NOMO-1 (cell line): ENCODE measurements at regions not wholly inside any gene's neighbourhood (a gene's known extent, or its start where the extent isn't known, plus 50 kb on each side); places are given as distances from the start of the nearest gene placed in this dataset.
A peak's percentile ranks its signal among the peaks of the same experiment; 100 is the strongest.

Experiments
- DNase-seq, 2 experiments: peaks; one replicate each; lab custom pipeline; 2025; ENCODE audit not compliant: unreplicated experiment in 2 of 2; lab: John Stamatoyannopoulos, UW

DNA sequence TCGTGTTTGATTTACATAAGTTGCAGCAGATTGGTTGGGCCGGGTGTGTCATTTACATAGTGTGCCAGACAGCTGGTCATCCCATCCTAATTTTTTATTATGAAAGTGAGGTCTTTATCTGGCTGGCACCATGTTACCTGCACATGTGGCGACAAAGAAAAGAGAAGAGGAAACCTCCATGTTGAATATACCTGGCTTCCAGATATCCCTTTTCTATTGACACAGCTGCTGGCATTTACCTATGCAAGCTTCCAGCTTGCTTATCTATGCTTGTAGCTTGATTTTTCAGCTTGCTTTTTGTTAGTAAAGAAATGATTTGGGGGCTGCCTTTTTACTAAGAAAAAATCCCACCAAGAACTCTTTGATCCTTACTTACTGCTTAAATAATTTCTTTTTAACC lies 681.3 kb upstream of the SLITRK1 start:
- no peak for DNase-seq

GRCh38 chr13:84553227-84553626 lies 671.0 kb upstream of the SLITRK1 start:
- DNase-seq: no peak

- DNase-seq: no peak
These were observed 661.7 kb upstream of the SLITRK1 start for GRCh38 chr13:84543962-84544361.

DNA sequence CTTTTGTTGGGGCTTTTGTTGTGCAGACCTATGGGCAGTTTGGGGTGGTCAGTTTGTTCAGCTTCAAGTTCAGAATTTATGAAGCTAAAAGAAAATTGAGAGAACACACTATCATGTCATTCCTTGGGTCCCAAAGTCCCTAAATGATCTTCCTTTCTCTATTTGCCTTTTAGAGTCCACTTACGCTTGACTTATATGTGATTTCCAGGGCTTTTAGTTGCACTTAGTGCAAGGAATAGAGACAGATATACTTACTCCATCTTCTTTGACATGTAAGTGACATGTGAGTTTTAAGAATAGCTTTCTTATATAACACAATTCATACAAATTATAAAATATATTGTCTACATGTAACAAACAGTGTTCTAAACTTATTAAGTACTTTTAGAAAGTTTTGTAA lies 660.1 kb upstream of the SLITRK1 start:
- no peak for DNase-seq

DNA sequence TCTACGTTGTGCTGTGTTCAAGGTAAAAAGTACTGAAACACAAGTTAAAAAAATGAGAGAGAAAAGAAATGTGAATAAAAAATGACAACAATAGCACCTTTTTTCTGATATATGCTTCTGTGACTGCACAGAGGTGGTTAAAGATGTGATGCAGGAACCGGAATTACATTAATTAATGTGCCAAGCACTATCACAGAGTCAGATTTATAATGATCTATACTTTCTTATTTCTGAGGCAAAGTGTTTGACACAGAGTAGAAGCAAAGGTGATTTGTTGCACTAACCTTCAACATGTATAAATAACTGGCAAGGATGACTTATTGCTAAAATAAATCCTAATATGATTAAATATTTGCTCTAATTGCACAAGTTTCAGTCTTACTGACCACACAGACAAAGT lies 654.6 kb upstream of the SLITRK1 start:
- no peak for DNase-seq

- no peak for DNase-seq
These were observed 646.3 kb upstream of the SLITRK1 start for GRCh38 chr13:84528408-84529070.

GRCh38 chr13:84525865-84526264 lies 643.6 kb upstream of the SLITRK1 start:
- DNase-seq: no peak

- DNase-seq: no peak
These were observed 642.3 kb upstream of the SLITRK1 start for GRCh38 chr13:84524586-84524985.

DNA sequence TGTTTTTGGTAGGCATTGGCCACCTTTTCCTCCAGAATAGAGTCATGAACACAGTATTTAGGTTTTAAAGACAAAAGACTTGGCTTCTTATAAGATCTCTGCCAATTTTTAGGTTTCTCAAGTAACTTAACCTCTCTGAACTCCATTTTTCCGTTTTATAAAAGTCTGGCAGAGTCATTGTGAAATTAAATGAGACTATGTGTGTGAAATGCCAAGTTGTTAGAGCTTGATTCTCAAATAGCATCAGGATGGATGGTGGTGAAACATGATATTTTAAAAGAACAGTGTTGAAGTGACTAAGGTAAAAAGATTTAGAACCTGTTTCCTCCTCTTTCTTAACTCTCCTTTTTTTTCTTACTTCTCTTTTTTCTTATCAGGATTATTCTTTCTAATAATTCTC lies 617.7 kb upstream of the SLITRK1 start:
- no peak for DNase-seq

DNA sequence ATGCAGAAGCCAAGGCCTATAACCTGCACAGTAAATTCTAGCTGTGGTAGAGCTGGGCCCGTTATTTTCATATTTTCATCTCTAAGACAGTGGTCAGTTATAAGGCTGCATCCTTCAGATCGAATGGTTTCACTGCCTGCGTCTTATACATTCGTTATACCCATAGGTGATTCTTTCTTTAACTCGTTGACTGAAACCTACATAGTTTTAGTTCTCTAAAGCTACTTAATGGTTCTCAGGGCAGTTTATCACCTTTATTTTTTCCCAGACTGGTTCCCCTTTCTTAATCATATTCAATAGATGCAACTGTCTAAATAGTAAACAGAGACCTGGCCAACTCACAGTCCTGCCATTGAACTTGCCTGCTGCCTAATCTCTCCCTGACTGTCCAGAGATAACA lies 615.3 kb upstream of the SLITRK1 start:
- no peak for DNase-seq

DNA sequence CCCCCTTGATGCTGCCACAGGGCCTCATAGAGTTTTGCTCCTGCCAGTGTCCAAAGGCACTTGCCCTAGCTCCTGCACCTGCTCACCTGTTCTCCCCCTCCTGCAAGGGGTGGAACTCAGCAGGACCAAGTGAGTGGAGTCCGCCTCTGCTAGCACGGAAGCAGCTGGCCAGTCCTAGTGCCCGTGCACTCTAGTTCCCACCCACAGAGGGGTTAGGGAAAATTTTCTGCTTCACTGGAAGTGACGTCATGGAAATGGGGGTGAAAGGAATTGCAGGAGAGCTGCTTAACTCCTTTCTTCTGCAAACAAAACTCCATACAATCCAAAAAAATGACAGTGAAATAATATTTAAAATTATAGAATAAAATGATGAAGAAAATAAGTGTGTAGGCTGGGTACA lies 609.7 kb upstream of the SLITRK1 start:
- no peak for DNase-seq

GRCh38 chr13:84487752-84488151 lies 605.5 kb upstream of the SLITRK1 start:
- DNase-seq: no peak

DNA sequence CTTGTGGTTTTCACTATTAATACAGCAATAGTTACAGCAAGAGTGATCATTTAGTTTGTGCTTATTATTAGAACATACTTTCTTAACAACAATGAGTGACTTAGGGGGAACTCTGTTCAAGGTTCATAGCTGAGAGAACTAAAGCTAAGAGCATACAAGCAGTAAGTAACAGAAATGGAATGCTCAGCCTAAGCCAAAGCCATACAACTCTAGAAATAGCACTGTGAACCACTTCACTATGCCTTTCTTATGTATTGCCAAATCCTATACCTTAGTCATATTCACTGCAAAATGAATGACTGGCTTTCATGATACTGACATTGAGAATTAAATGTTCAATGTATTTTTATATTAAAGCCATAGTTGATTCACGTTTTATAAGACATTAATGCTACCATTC lies 599.7 kb upstream of the SLITRK1 start:
- DNase-seq: peak in 1 of 2 experiments; percentile 2

DNA sequence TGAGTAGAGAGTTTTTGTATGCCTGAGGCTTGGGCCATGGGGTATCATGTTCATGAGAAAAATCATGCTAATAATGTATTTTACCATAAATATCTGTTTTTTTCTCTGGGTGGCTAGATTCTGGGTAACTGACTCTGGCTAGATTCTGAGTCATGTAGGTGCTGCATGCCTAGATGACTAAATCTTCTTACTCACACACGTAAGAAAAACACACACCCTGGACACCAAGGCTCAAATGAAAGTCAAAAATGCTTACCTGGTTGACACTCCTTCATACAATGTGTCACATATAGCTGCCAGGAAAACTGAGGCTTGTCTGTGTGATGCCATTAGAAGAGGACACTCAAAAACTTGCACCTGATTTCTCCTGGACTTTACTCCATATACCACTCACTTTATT lies 597.4 kb upstream of the SLITRK1 start:
- DNase-seq: no peak

GRCh38 chr13:84470528-84470927 lies 588.3 kb upstream of the SLITRK1 start:
- no peak for DNase-seq

DNA sequence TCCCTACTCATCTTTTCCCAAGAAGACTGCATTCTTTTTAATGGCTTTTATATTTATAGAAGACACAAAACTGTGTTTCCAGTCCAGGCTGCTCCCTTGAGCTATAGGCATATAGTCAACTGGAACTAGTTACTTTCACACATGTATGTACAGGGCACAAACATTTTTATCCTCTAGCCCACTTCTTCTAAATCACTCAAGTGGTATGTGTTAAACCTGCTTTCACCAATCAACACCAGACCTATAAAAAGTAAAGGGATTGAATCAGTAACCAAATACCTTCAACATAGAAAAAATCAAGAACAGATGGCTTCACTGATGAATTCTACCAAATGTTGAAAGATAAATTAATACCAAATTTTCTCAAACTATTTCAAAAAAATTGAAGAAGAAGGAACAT lies 584.2 kb upstream of the SLITRK1 start:
- no peak for DNase-seq

- DNase-seq: no peak
These were observed 578.7 kb upstream of the SLITRK1 start for GRCh38 chr13:84460989-84461388.

DNA sequence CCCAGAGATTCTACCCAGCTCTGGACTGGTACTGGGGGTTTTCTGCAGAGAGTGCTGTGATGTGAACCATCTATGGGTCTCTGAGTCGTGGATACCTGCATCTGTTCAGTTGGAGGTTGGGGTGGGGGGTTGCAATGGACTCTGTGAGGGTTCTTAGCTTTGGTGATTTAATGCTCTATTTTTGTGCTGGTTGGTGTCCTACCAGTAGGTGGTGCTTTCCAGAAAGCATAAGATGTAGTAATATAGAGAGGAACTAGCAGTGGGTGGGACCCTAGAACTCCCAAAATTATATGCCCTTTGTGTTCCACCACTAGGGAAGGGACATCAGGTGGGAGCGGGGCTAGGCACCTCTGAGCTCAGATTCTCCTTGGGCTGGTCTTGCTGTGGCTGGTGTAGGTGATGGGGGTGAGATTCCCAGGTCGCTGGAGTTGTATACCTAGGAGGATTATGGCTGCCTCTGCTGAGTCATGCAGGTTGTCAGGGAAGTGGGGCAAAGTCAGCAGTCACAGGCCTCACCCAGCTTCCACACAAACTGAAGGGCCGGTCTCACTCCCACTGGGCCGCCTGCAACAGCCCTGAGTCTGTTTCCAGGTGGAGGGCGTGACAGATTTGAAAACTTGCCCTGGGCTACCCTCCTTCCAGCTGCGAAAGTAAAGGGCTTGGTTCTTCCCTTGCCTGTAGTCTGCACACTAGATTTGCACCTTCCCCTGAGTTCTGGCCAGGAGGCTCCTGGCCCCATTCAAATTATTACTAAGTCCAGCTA lies 573.0 kb upstream of the SLITRK1 start:
- no peak for DNase-seq

DNA sequence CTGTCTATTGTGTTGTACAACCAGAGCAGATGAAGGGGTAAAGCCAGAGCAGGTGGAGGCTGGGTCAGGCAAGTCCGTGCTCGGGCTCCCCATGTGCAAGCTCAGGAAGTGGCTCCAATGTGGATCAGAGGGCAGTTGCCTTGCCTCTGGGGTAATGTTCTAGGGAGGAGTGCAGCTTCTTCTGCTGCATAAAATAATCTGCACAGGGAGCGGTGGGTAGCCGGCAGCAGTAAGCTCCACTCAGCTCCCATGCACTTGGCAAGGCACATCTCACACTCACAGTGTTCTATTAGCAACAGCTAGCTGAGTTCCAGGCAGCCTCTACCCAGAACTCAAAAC lies 565.3 kb upstream of the SLITRK1 start:
- DNase-seq: no peak

GRCh38 chr13:84446972-84447639 lies 564.8 kb upstream of the SLITRK1 start:
- no peak for DNase-seq

GRCh38 chr13:84445776-84446175 lies 563.5 kb upstream of the SLITRK1 start:
- no peak for DNase-seq

- DNase-seq: no peak
These were observed 561.2 kb upstream of the SLITRK1 start for GRCh38 chr13:84443463-84443862.
